SK-N-SH treated with all-trans-retinoic acid at 6 μM for 48 hours (cell line): ENCODE measurements at regions not wholly inside any gene's neighbourhood (a gene's known extent, or its start where the extent isn't known, plus 50 kb on each side); places are given as distances from the start of the nearest gene placed in this dataset.

Source experiments
- ARNTL ChIP-seq: fragments of 450-650 bp; formaldehyde crosslinking; IDR thresholded peaks from 2 replicates; pipeline ENCODE4 v1.5.0; 2020; ENCODE audit warnings: low read depth, mild to moderate bottlenecking, moderate library complexity, borderline replicate concordance
- CREB5 ChIP-seq: fragments of 250-450 bp; sonication (Bioruptor Pico); IDR thresholded peaks from 2 replicates; pipeline ENCODE4 v1.5.1; 2020; ENCODE audit warnings: low read depth, mild to moderate bottlenecking, moderate library complexity
- OSR1 ChIP-seq: fragments of 250-450 bp; sonication (Bioruptor Pico); IDR thresholded peaks from 2 replicates; pipeline ENCODE4 v1.8.0; 2022; ENCODE audit warnings: moderate library complexity, mild to moderate bottlenecking, inconsistent platforms
- PATZ1 ChIP-seq: fragments of 250-450 bp; sonication (Bioruptor Pico); IDR thresholded peaks from 2 replicates; pipeline ENCODE4 v1.8.0; 2020; ENCODE audit warnings: mild to moderate bottlenecking, moderate library complexity, borderline replicate concordance
- PPARA ChIP-seq: fragments of 250-450 bp; sonication (Bioruptor Pico); IDR thresholded peaks from 2 replicates; pipeline ENCODE4 v1.5.0; 2020; ENCODE audit warnings: mild to moderate bottlenecking, borderline replicate concordance
- SNAI2 ChIP-seq: fragments of 250-450 bp; sonication (Bioruptor Pico); IDR thresholded peaks from 2 replicates; pipeline ENCODE4 v1.5.0; 2020; ENCODE audit warnings: mild to moderate bottlenecking, moderate library complexity
- ZFP3 ChIP-seq: fragments of 250-450 bp; sonication (Bioruptor Pico); IDR thresholded peaks from 2 replicates; pipeline ENCODE4 v1.5.0; 2020; ENCODE audit warnings: mild to moderate bottlenecking, moderate library complexity
- ZNF70 ChIP-seq: fragments of 450-650 bp; formaldehyde crosslinking; IDR thresholded peaks from 2 replicates; pipeline ENCODE4 v1.5.0; 2020; ENCODE audit warnings: mild to moderate bottlenecking, moderate library complexity
- ZNF8 ChIP-seq: fragments of 450-650 bp; formaldehyde crosslinking; IDR thresholded peaks from 2 replicates; pipeline ENCODE4 v1.5.0; 2020; ENCODE audit warnings: mild to moderate bottlenecking, moderate library complexity

- TF ChIP-seq ZNF8 (CRISPR knock-in tag) (no peak), PATZ1 (CRISPR knock-in tag) (no peak), SNAI2 (CRISPR knock-in tag) (no peak), PPARA (CRISPR knock-in tag) (no peak), OSR1 (no peak), ZFP3 (no peak), ZNF70 (CRISPR knock-in tag) (no peak), ARNTL (CRISPR knock-in tag) (no peak), CREB5 (CRISPR knock-in tag) (no peak)
Observed at GRCh38 chr6:56799989-56800388, 154.9 kb upstream of the BEND6 start.
